Testis (tissue), 2 donors: ENCODE measurements at regions not wholly inside any gene's neighbourhood (a gene's known extent, or its start where the extent isn't known, plus 50 kb on each side); places are given as distances from the start of the nearest gene placed in this dataset.

Source experiments
- POLR2A ChIP-seq: fragments of 450-650 bp; IDR thresholded peaks from one replicate; pipeline ENCODE4 v1.6.1; 2017; ENCODE audit warnings: antibody characterized with exemption, mild to moderate bottlenecking, moderate library complexity
- TF ChIP-seq, protein P1 (sequence below), 3 experiments: fragments of 450-650 bp in 2 of 3; fragments of 200-600 bp in 1 of 3; sonication (generic) in 1 of 3; IDR thresholded peaks; one replicate each; pipeline ENCODE4 v1.5.1; 2016 to 2019; ENCODE audit warnings: antibody characterized with exemption in 3 of 3, mild to moderate bottlenecking in 2 of 3, moderate library complexity in 1 of 3

DNA sequence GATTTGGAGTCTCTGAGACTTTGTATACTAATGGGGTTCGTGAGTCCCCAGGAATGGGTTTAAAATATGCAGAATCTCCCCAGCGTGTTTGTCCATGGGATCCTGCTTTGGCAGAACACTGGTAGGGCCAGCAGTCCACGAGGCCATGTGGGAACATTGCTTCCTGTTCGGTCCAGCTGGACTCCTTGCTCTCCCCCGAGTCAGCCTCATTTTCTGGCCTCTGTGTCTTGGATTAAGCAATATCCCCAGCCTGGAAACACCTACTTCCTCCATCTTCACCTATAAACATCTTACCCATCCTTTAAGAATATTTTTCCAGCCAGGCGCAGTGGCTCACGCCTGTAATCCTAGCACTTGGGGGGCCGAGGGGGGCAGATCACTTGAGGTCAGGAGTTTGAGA lies 142.4 kb downstream of the NAV1 start:
- TF ChIP-seq, protein P1, sequence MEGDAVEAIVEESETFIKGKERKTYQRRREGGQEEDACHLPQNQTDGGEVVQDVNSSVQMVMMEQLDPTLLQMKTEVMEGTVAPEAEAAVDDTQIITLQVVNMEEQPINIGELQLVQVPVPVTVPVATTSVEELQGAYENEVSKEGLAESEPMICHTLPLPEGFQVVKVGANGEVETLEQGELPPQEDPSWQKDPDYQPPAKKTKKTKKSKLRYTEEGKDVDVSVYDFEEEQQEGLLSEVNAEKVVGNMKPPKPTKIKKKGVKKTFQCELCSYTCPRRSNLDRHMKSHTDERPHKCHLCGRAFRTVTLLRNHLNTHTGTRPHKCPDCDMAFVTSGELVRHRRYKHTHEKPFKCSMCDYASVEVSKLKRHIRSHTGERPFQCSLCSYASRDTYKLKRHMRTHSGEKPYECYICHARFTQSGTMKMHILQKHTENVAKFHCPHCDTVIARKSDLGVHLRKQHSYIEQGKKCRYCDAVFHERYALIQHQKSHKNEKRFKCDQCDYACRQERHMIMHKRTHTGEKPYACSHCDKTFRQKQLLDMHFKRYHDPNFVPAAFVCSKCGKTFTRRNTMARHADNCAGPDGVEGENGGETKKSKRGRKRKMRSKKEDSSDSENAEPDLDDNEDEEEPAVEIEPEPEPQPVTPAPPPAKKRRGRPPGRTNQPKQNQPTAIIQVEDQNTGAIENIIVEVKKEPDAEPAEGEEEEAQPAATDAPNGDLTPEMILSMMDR (IDR thresholded peaks at IDR 0.05) = no peak
- no peak for TF ChIP-seq POLR2A
